ENCODE measurements at regions not wholly inside any gene's neighbourhood (a gene's known extent, or its start where the extent isn't known, plus 50 kb on each side); places are given as distances from the start of the nearest gene placed in this dataset.

GRCh38 chr2:34345030-34345429, 745.9 kb upstream of the FAM98A start:
- TF ChIP-seq CTCF (IDR thresholded peaks at IDR 0.05; ENCODE audit: low read depth, low read length, missing input control) (no peak), TAF1 (conservative IDR thresholded peaks at IDR 0.05) (no peak), JUND (IDR thresholded peaks at IDR 0.05) (no peak), GABPA (IDR thresholded peaks at IDR 0.05 in 1 of 2, conservative IDR thresholded peaks at IDR 0.05 in 1 of 2) (no peak)
